HepG2 (cell line): ENCODE measurements at regions not wholly inside any gene's neighbourhood (a gene's known extent, or its start where the extent isn't known, plus 50 kb on each side); places are given as distances from the start of the nearest gene placed in this dataset.

Experiments used
- CTCF ChIP-seq: sonication (generic); formaldehyde crosslinking; IDR thresholded peaks from 2 replicates; pipeline ENCODE4 v1.5.0; 2020; ENCODE audit warnings: mild to moderate bottlenecking, missing genetic modification reagents, moderate library complexity
- HOXA9 ChIP-seq: sonication (generic); formaldehyde crosslinking; IDR thresholded peaks from 2 replicates; pipeline ENCODE4 v1.8.1; 2022; ENCODE audit warnings: missing genetic modification reagents, mild to moderate bottlenecking, moderate library complexity, borderline replicate concordance
- MAFK ChIP-seq, 2 experiments: IDR thresholded peaks in 1 of 2; conservative IDR thresholded peaks in 1 of 2; 2 replicates each; pipeline ENCODE4 v1.6.1; 2011; ENCODE audit warnings: improper control_type of control experiment in 2 of 2, low read length in 2 of 2
- NCOA1 ChIP-seq: sonication (generic); formaldehyde crosslinking; IDR thresholded peaks from 2 replicates; pipeline ENCODE4 v1.9.0; 2021; ENCODE audit warnings: missing genetic modification reagents
- NR1H2 ChIP-seq: sonication (generic); formaldehyde crosslinking; IDR thresholded peaks from 2 replicates; pipeline ENCODE4 v1.8.1; 2022; ENCODE audit warnings: low read depth, missing genetic modification reagents, borderline replicate concordance
- TAF1 ChIP-seq: sonication (generic); formaldehyde crosslinking; IDR thresholded peaks from 2 replicates; pipeline ENCODE4 v1.4.0; 2020; ENCODE audit warnings: missing genetic modification reagents
- ZNF781 ChIP-seq: sonication (generic); formaldehyde crosslinking; IDR thresholded peaks from 2 replicates; pipeline ENCODE4 v1.5.1; 2020; ENCODE audit warnings: borderline replicate concordance, mild to moderate bottlenecking, missing genetic modification reagents; ENCODE audit errors: not compliant biosample characterization

GRCh38 chr5:134465816-134466240 is 54.1 kb upstream of the CDKN2AIPNL start:
- TF ChIP-seq NR1H2 (CRISPR knock-in tag) (no peak), TAF1 (CRISPR knock-in tag) (peak; percentile 71), ZNF781 (CRISPR knock-in tag) (no peak), CTCF (CRISPR knock-in tag) (no peak), MAFK (conservative IDR thresholded peaks at IDR 0.05 in 1 of 2, IDR thresholded peaks at IDR 0.05 in 1 of 2; ENCODE audit: low read length in 2 of 2) (0 out of 4 replicates have a peak, but pooled peaks have one; percentile 2 to 17), NCOA1 (CRISPR knock-in tag) (no peak), HOXA9 (CRISPR knock-in tag) (no peak)
